ENCODE measurements at regions not wholly inside any gene's neighbourhood (a gene's known extent, or its start where the extent isn't known, plus 50 kb on each side); places are given as distances from the start of the nearest gene placed in this dataset.

- Histone ChIP-seq H3K36me3 (ENCODE audit: control insufficient read depth, insufficient read depth, low read length) (no peaks in the 10 kb centered on the region), H3K27me3 (ENCODE audit: control insufficient read depth, insufficient read depth, low read length) (no peaks in the 10 kb centered on the region), H3K4me1 (ENCODE audit: control insufficient read depth, insufficient read depth, low read length) (no peaks in the 10 kb centered on the region), H3K4me3 (ENCODE audit: low read length) (no peak overlapping the region), H3K9ac (ENCODE audit: low read length) (no peak overlapping the region), H3K27ac (ENCODE audit: low read depth, low read length) (no peak overlapping the region)
These were observed 795.8 kb downstream of the SEMA5A start for GRCh38 chr5:8750100-8750499.

GRCh38 chr5:8751971-8752370 lies 793.9 kb downstream of the SEMA5A start:
- H3K27ac ChIP-seq (ENCODE audit: low read depth, low read length): no peak overlapping the region
- H3K4me3 ChIP-seq (ENCODE audit: low read length): no peak overlapping the region
- no peak overlapping the region for H3K9ac ChIP-seq (ENCODE audit: low read length)
- no peaks in the 10 kb centered on the region for H3K27me3 ChIP-seq (ENCODE audit: control insufficient read depth, insufficient read depth, low read length)
- H3K4me1 ChIP-seq (ENCODE audit: control insufficient read depth, insufficient read depth, low read length): no peaks in the 10 kb centered on the region
- H3K36me3 ChIP-seq (ENCODE audit: control insufficient read depth, insufficient read depth, low read length): no peaks in the 10 kb centered on the region

DNA sequence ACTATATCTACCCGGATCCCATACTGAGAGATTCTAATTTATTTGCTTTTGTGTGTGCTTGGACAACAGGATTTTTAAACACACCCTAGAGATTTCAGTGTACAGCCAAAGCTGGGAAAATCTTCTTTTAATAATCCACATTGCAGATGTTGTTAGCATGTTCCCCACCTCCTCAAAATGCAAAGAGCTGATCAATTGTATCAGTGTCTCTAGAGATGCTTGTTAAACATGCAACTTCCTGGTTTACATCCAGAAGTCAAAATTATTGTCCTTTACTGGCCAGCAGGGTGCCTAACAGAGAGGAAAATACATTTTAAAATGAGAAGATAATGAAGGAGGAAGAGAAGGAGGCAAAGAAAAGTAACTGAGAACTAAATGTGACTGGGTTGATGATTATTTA lies 793.3 kb downstream of the SEMA5A start:
- H3K4me1 ChIP-seq (ENCODE audit: control insufficient read depth, insufficient read depth, low read length): no peaks in the 10 kb centered on the region
- no peak overlapping the region for H3K4me3 ChIP-seq (ENCODE audit: low read length)

GRCh38 chr5:8756498-8757084 lies 789.3 kb downstream of the SEMA5A start:
- H3K9ac ChIP-seq (ENCODE audit: low read length): no peak overlapping the region
- H3K36me3 ChIP-seq (ENCODE audit: control insufficient read depth, insufficient read depth, low read length): no peaks in the 10 kb centered on the region
- no peak overlapping the region for H3K27ac ChIP-seq (ENCODE audit: low read depth, low read length)
- no peaks in the 10 kb centered on the region for H3K27me3 ChIP-seq (ENCODE audit: control insufficient read depth, insufficient read depth, low read length)
- H3K4me3 ChIP-seq (ENCODE audit: low read length): no peak overlapping the region
- no peaks in the 10 kb centered on the region for H3K4me1 ChIP-seq (ENCODE audit: control insufficient read depth, insufficient read depth, low read length)

More for the DNA sequence above, 793.3 kb downstream of the SEMA5A start:
- Histone ChIP-seq H3K9ac (ENCODE audit: low read length) (no peak overlapping the region), H3K27ac (ENCODE audit: low read depth, low read length) (no peak overlapping the region), H3K36me3 (ENCODE audit: control insufficient read depth, insufficient read depth, low read length) (no peaks in the 10 kb centered on the region), H3K27me3 (ENCODE audit: control insufficient read depth, insufficient read depth, low read length) (no peaks in the 10 kb centered on the region)

DNA sequence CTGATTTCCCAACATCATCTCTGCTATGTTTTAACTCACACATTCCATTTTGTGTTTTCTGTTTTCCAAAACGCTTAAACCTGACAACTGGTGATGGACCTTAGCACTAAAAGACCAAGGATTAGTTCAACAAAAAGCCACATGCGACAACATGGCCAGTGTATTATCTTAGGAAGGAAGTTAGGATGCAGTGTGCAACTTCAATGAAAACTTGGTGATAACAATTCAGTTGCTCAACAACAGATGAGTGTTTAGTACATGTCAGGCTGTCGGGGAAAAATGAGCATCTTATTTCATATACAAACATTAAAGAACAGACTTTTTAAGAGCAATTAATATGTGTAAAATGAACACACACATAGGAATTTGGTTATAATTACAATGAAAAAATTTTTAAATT lies 780.0 kb downstream of the SEMA5A start:
- H3K4me3 ChIP-seq (ENCODE audit: low read length): no peak overlapping the region
- no peaks in the 10 kb centered on the region for H3K27me3 ChIP-seq (ENCODE audit: control insufficient read depth, insufficient read depth, low read length)

DNA sequence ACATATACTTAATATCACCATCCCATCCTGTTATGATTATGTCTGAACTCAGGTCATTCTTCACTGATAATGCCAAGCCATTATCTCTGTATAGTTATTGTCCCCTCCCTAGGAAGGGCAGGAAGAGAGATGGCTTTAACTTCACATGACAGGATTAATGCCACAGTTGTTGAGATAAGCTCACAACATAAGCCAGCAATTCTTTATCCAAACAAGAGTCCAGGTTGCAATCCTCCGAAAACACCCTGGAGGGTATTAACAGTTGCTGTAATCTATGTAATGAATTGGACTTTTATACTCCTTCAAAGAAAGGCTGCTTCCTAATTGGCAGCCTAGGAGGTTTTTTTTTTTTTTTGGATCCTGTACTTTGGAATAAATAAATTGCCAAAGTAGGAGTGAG lies 779.4 kb downstream of the SEMA5A start:
- H3K27me3 ChIP-seq (ENCODE audit: control insufficient read depth, insufficient read depth, low read length): no peaks in the 10 kb centered on the region
- no peak overlapping the region for H3K9ac ChIP-seq (ENCODE audit: low read length)
- no peaks in the 10 kb centered on the region for H3K36me3 ChIP-seq (ENCODE audit: control insufficient read depth, insufficient read depth, low read length)
- H3K4me3 ChIP-seq (ENCODE audit: low read length): no peak overlapping the region
- H3K27ac ChIP-seq (ENCODE audit: low read depth, low read length): no peak overlapping the region
- no peaks in the 10 kb centered on the region for H3K4me1 ChIP-seq (ENCODE audit: control insufficient read depth, insufficient read depth, low read length)

More for the DNA sequence above, 780.0 kb downstream of the SEMA5A start:
- Histone ChIP-seq H3K4me1 (ENCODE audit: control insufficient read depth, insufficient read depth, low read length) (no peaks in the 10 kb centered on the region), H3K27ac (ENCODE audit: low read depth, low read length) (no peak overlapping the region), H3K9ac (ENCODE audit: low read length) (no peak overlapping the region), H3K36me3 (ENCODE audit: control insufficient read depth, insufficient read depth, low read length) (no peaks in the 10 kb centered on the region)

- H3K27ac ChIP-seq (ENCODE audit: low read depth, low read length): no peak overlapping the region
- no peaks in the 10 kb centered on the region for H3K4me1 ChIP-seq (ENCODE audit: control insufficient read depth, insufficient read depth, low read length)
- H3K9ac ChIP-seq (ENCODE audit: low read length): no peak overlapping the region
- no peaks in the 10 kb centered on the region for H3K36me3 ChIP-seq (ENCODE audit: control insufficient read depth, insufficient read depth, low read length)
- H3K27me3 ChIP-seq (ENCODE audit: control insufficient read depth, insufficient read depth, low read length): no peaks in the 10 kb centered on the region
- H3K4me3 ChIP-seq (ENCODE audit: low read length): no peak overlapping the region
These were observed 778.8 kb downstream of the SEMA5A start for GRCh38 chr5:8767111-8767510.

DNA sequence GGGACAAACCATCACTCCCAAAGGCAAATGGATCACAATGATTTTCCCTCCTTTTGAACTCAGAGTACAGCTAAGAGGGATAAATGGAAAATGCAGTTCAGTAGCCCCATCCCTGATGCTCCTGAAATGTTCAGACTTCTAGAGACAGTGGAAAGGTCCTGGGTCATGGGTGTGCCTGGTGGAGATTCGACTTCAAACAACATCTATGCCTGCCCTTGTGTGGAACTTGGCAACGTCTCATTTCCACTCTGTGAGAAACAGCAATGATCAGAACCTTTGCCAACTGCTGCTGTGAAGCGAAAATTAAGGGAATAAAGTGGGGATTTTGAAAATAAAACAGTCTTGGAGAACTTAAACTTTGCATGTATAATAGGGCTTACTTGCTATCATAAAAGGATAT lies 778.1 kb downstream of the SEMA5A start:
- H3K4me1 ChIP-seq (ENCODE audit: control insufficient read depth, insufficient read depth, low read length): no peaks in the 10 kb centered on the region
- H3K27ac ChIP-seq (ENCODE audit: low read depth, low read length): no peak overlapping the region
- H3K9ac ChIP-seq (ENCODE audit: low read length): no peak overlapping the region

GRCh38 chr5:8769631-8770030 lies 776.2 kb downstream of the SEMA5A start:
- H3K27me3 ChIP-seq (ENCODE audit: control insufficient read depth, insufficient read depth, low read length): no peaks in the 10 kb centered on the region
- H3K9ac ChIP-seq (ENCODE audit: low read length): no peak overlapping the region
- H3K27ac ChIP-seq (ENCODE audit: low read depth, low read length): no peak overlapping the region
- H3K36me3 ChIP-seq (ENCODE audit: control insufficient read depth, insufficient read depth, low read length): no peaks in the 10 kb centered on the region
- no peak overlapping the region for H3K4me3 ChIP-seq (ENCODE audit: low read length)
- H3K4me1 ChIP-seq (ENCODE audit: control insufficient read depth, insufficient read depth, low read length): no peaks in the 10 kb centered on the region

More for the DNA sequence above, 778.1 kb downstream of the SEMA5A start:
- no peaks in the 10 kb centered on the region for H3K36me3 ChIP-seq (ENCODE audit: control insufficient read depth, insufficient read depth, low read length)
- no peak overlapping the region for H3K4me3 ChIP-seq (ENCODE audit: low read length)
- no peaks in the 10 kb centered on the region for H3K27me3 ChIP-seq (ENCODE audit: control insufficient read depth, insufficient read depth, low read length)

GRCh38 chr5:8770431-8770830 lies 775.4 kb downstream of the SEMA5A start:
- H3K4me3 ChIP-seq (ENCODE audit: low read length): no peak overlapping the region
- H3K9ac ChIP-seq (ENCODE audit: low read length): no peak overlapping the region
- no peaks in the 10 kb centered on the region for H3K36me3 ChIP-seq (ENCODE audit: control insufficient read depth, insufficient read depth, low read length)
- H3K27me3 ChIP-seq (ENCODE audit: control insufficient read depth, insufficient read depth, low read length): no peaks in the 10 kb centered on the region
- no peaks in the 10 kb centered on the region for H3K4me1 ChIP-seq (ENCODE audit: control insufficient read depth, insufficient read depth, low read length)
- H3K27ac ChIP-seq (ENCODE audit: low read depth, low read length): no peak overlapping the region

GRCh38 chr5:8773046-8773615 lies 772.7 kb downstream of the SEMA5A start:
- H3K4me1 ChIP-seq (ENCODE audit: control insufficient read depth, insufficient read depth, low read length): no peaks in the 10 kb centered on the region
- H3K36me3 ChIP-seq (ENCODE audit: control insufficient read depth, insufficient read depth, low read length): no peaks in the 10 kb centered on the region
- no peak overlapping the region for H3K9ac ChIP-seq (ENCODE audit: low read length)
- H3K27ac ChIP-seq (ENCODE audit: low read depth, low read length): no peak overlapping the region
- H3K27me3 ChIP-seq (ENCODE audit: control insufficient read depth, insufficient read depth, low read length): no peaks in the 10 kb centered on the region
- H3K4me3 ChIP-seq (ENCODE audit: low read length): no peak overlapping the region

GRCh38 chr5:8784692-8785091 lies 761.2 kb downstream of the SEMA5A start:
- Histone ChIP-seq H3K27ac (ENCODE audit: low read depth, low read length) (no peak overlapping the region), H3K4me3 (ENCODE audit: low read length) (no peak overlapping the region), H3K4me1 (ENCODE audit: control insufficient read depth, insufficient read depth, low read length) (no peaks in the 10 kb centered on the region), H3K27me3 (ENCODE audit: control insufficient read depth, insufficient read depth, low read length) (no peaks in the 10 kb centered on the region), H3K36me3 (ENCODE audit: control insufficient read depth, insufficient read depth, low read length) (no peaks in the 10 kb centered on the region), H3K9ac (ENCODE audit: low read length) (no peak overlapping the region)

- Histone ChIP-seq H3K4me3 (ENCODE audit: low read length) (no peak overlapping the region), H3K27ac (ENCODE audit: low read depth, low read length) (no peak overlapping the region), H3K9ac (ENCODE audit: low read length) (no peak overlapping the region), H3K36me3 (ENCODE audit: control insufficient read depth, insufficient read depth, low read length) (no peaks in the 10 kb centered on the region), H3K4me1 (ENCODE audit: control insufficient read depth, insufficient read depth, low read length) (no peaks in the 10 kb centered on the region), H3K27me3 (ENCODE audit: control insufficient read depth, insufficient read depth, low read length) (no peaks in the 10 kb centered on the region)
These were observed 757.6 kb downstream of the SEMA5A start for GRCh38 chr5:8788246-8788645.
